Hepatocyte (in vitro differentiated cells): ENCODE measurements at regions not wholly inside any gene's neighbourhood (a gene's known extent, or its start where the extent isn't known, plus 50 kb on each side); places are given as distances from the start of the nearest gene placed in this dataset.

Experiments
- EZH2 ChIP-seq: fragments of 200-600 bp; sonication (generic); IDR thresholded peaks from 2 replicates; pipeline ENCODE4 v1.6.1; 2016; ENCODE audit warnings: antibody characterized with exemption, mild to moderate bottlenecking, borderline replicate concordance
- EZH2phosphoT487 ChIP-seq: fragments of 200-600 bp; sonication (generic); IDR thresholded peaks from one replicate; pipeline ENCODE4 v1.6.1; 2018; ENCODE audit warnings: antibody characterized with exemption, mild to moderate bottlenecking, low read depth, moderate library complexity; ENCODE audit not compliant: unreplicated experiment, severe bottlenecking
- TF ChIP-seq, protein P1 (sequence below): fragments of 200-600 bp; sonication (generic); IDR thresholded peaks from 2 replicates; pipeline ENCODE4 v1.5.1; 2016; ENCODE audit warnings: antibody characterized with exemption, mild to moderate bottlenecking; ENCODE audit not compliant: poor library complexity

DNA sequence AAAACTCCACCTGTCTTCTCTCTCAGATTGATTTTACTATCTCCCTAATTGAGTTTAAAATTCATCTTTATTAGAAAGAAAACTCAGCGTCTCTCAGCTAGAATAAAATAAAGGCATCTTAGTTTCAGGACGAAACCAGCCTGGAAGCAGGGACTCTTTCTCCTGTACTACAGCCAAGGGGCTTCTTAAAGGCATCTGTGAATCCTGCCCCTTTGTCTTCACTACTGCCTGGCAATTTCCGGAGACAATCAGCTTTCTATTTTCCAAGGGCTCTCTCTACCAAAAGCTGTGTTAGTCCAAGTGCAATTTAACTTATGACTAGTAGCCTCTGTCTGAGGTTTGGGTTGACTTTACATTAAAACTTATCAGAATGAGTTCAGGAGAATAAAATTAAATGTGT lies 623.3 kb upstream of the FOXG1 start:
- TF ChIP-seq, protein P1, sequence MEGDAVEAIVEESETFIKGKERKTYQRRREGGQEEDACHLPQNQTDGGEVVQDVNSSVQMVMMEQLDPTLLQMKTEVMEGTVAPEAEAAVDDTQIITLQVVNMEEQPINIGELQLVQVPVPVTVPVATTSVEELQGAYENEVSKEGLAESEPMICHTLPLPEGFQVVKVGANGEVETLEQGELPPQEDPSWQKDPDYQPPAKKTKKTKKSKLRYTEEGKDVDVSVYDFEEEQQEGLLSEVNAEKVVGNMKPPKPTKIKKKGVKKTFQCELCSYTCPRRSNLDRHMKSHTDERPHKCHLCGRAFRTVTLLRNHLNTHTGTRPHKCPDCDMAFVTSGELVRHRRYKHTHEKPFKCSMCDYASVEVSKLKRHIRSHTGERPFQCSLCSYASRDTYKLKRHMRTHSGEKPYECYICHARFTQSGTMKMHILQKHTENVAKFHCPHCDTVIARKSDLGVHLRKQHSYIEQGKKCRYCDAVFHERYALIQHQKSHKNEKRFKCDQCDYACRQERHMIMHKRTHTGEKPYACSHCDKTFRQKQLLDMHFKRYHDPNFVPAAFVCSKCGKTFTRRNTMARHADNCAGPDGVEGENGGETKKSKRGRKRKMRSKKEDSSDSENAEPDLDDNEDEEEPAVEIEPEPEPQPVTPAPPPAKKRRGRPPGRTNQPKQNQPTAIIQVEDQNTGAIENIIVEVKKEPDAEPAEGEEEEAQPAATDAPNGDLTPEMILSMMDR, result no peak
- TF ChIP-seq EZH2 (no peak), EZH2phosphoT487 (no peak)
